T-helper 9 cell (primary cell): ENCODE measurements at regions not wholly inside any gene's neighbourhood (a gene's known extent, or its start where the extent isn't known, plus 50 kb on each side); places are given as distances from the start of the nearest gene placed in this dataset.

ENCODE experiments used
- DNase-seq: peaks from one replicate; pipeline ENCODE4 v3.0.0-alpha.2; 2020

GRCh38 chr2:19675856-19676460 lies 225.8 kb downstream of the TTC32 start:
- no peak for DNase-seq

- DNase-seq, result no peak
These were observed 226.7 kb downstream of the TTC32 start for GRCh38 chr2:19675003-19675629.

GRCh38 chr2:19674051-19675002 lies 227.5 kb downstream of the TTC32 start:
- DNase-seq, result no peak

GRCh38 chr2:19673213-19673791 lies 228.5 kb downstream of the TTC32 start:
- no peak for DNase-seq

- no peak for DNase-seq
These were observed 229.9 kb downstream of the TTC32 start for GRCh38 chr2:19671916-19672315.

GRCh38 chr2:19671311-19671710 lies 230.5 kb downstream of the TTC32 start:
- DNase-seq, result no peak

GRCh38 chr2:19670303-19670702 lies 231.5 kb downstream of the TTC32 start:
- DNase-seq, result no peak

- DNase-seq, result no peak
These were observed 232.2 kb downstream of the TTC32 start for GRCh38 chr2:19669559-19669958.

GRCh38 chr2:19669126-19669525 lies 232.7 kb downstream of the TTC32 start:
- no peak for DNase-seq

GRCh38 chr2:19667536-19667949 lies 234.2 kb downstream of the TTC32 start:
- no peak for DNase-seq

- DNase-seq, result no peak
These were observed 234.7 kb downstream of the TTC32 start for GRCh38 chr2:19667085-19667484.

GRCh38 chr2:19664646-19665045 lies 237.1 kb downstream of the TTC32 start:
- no peak for DNase-seq

- DNase-seq, result no peak
These were observed 242.6 kb downstream of the TTC32 start for GRCh38 chr2:19659024-19659792.

GRCh38 chr2:19656011-19656410 lies 245.8 kb downstream of the TTC32 start:
- DNase-seq, result no peak

- DNase-seq, result no peak
These were observed 247.3 kb downstream of the TTC32 start for GRCh38 chr2:19654310-19655090.

- DNase-seq, result no peak
These were observed 248.3 kb downstream of the TTC32 start for GRCh38 chr2:19653509-19653908.

- no peak for DNase-seq
These were observed 249.0 kb downstream of the TTC32 start for GRCh38 chr2:19652811-19653210.

GRCh38 chr2:19651466-19651865 lies 250.3 kb downstream of the TTC32 start:
- DNase-seq, result no peak

GRCh38 chr2:19649785-19650380 lies 251.9 kb downstream of the TTC32 start:
- no peak for DNase-seq

GRCh38 chr2:19649142-19649541 lies 252.6 kb downstream of the TTC32 start:
- no peak for DNase-seq

GRCh38 chr2:19648583-19648982 lies 253.2 kb downstream of the TTC32 start:
- DNase-seq, result no peak
